ENCODE measurements at regions not wholly inside any gene's neighbourhood (a gene's known extent, or its start where the extent isn't known, plus 50 kb on each side); places are given as distances from the start of the nearest gene placed in this dataset.

GRCh38 chr1:58887059-58887458 is 103.2 kb upstream of the JUN start:
- TF ChIP-seq CTCF (IDR thresholded peaks at IDR 0.05; ENCODE audit: insufficient read depth, low read length) (no peak), POLR2AphosphoS5 (IDR thresholded peaks at IDR 0.05; ENCODE audit: low read depth) (no peak), REST (IDR thresholded peaks at IDR 0.05; ENCODE audit: insufficient replicate concordance, low read depth) (no peak), SPI1 (IDR thresholded peaks at IDR 0.05; ENCODE audit: borderline replicate concordance, low read depth) (no peak)

Data from HL-60 (cell line).